Activated CD8-positive, alpha-beta memory T cell treated with anti-CD3 and anti-CD28 coated beads for 36 hours (primary cell): ENCODE measurements at regions not wholly inside any gene's neighbourhood (a gene's known extent, or its start where the extent isn't known, plus 50 kb on each side); places are given as distances from the start of the nearest gene placed in this dataset.
"Not testable (repeated sequence)": the region's sequence is repeated elsewhere in the genome, so short reads cannot be mapped to it uniquely, and the experiment has no call there.

Experiments used
- CTCF ChIA-PET: fragments of 350-600 bp; sonication (Branson Sonifier 250); formaldehyde crosslinking; loops from one replicate; lab custom pipeline; 2021; ENCODE audit warnings: antibody characterized with exemption; lab: Charles Lee
- POLR2A ChIA-PET: fragments of 350-600 bp; sonication (Branson Sonifier 250); formaldehyde crosslinking; loops from one replicate; lab custom pipeline; 2021; ENCODE audit warnings: antibody characterized with exemption; lab: Charles Lee

DNA sequence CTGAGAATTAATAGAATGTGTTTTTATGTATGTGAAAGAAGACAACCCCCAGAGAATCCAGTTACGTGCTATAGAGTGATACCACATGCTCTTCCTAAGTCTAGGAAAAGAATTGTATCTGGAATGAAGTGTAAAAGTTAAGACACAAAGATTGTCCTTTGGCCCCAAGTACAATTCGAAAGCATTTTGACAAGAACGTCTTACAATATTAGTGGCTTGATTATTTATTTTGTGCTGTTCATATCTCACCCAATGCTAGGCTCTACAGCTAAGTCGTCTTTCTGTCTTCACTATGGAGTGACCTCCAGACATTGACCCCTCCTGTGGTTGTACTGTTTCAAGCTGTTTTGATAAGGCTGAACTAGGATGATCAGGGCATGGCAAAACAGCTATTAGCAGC, 345.7 kb upstream of the C2CD4B start:
- POLR2A ChIA-PET: no interaction called here
- CTCF ChIA-PET: no interaction called here

DNA sequence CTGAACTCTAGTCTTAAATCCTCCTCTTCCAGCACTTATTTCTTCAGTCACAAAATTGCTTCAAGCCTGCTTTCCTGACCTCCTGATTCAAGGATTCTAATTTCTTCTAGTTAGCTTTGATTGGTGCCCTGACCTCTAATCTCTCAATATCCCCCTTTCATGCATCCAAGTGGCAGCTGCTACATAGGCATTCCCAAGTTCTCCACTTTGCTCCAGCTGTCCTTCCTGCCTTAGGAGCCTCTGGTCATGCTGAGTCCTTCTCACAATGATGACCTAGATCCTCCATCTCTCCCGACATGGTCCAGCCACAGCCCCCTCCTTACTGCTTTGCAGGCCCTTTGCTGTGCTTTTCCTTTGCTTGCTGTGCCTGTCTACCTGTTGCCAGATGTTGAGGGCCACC, 347.8 kb upstream of the C2CD4B start:
- POLR2A ChIA-PET: no interaction called here
- CTCF ChIA-PET: no interaction called here

- POLR2A ChIA-PET: no interaction called here
- CTCF ChIA-PET: no interaction called here
Observed at GRCh38 chr15:62513893-62514292, 348.8 kb upstream of the C2CD4B start.

- CTCF ChIA-PET: no interaction called here
- POLR2A ChIA-PET: no interaction called here
Observed at GRCh38 chr15:62515696-62516395, 350.8 kb upstream of the C2CD4B start.

DNA sequence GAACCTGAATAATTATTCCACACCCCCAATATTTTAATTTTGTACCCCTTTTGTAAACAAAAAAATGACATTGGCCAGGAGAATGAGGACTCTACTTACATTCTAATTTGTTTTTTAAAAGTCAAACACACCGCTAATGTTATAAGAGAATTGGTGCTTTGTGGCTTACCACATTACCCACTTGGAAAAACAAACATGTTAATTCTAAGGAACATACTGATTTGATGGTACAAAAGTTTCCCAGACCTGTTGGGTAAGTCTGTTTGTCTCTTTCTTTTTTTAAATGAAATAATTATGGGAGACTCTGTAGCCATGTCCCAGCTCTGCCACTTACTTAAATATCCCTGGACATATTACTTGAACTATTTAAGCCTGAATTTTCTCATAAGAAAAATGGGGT, 352.5 kb upstream of the C2CD4B start:
- POLR2A ChIA-PET: no interaction called here
- CTCF ChIA-PET: no interaction called here

- POLR2A ChIA-PET, CTCF ChIA-PET: not testable (repeated sequence)
Observed at GRCh38 chr15:62518666-62519065, 353.6 kb upstream of the C2CD4B start.

GRCh38 chr15:62519900-62520299, 354.8 kb upstream of the C2CD4B start:
- ChIA-PET POLR2A (no interaction called here), CTCF (no interaction called here)

DNA sequence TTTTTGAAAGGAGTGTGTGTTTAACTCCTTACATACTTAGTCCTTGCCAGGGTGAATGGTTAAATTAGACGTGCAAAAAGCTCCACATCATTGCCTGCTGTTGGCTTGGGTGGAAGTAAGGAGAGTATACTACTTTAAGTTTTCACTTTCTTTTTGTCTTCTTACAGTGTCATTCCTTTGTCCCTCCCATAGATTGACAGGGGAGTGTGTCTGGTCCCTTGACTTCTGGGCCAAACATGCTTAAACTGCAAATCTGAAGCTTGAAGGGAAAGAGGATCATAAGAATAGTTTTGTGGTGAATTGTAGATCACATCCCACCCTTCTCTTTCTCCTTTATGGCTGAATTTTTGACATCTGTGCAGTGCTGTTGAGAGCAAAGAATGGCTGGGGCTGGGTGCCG, 355.8 kb upstream of the C2CD4B start:
- ChIA-PET POLR2A (no interaction called here), CTCF (no interaction called here)

DNA sequence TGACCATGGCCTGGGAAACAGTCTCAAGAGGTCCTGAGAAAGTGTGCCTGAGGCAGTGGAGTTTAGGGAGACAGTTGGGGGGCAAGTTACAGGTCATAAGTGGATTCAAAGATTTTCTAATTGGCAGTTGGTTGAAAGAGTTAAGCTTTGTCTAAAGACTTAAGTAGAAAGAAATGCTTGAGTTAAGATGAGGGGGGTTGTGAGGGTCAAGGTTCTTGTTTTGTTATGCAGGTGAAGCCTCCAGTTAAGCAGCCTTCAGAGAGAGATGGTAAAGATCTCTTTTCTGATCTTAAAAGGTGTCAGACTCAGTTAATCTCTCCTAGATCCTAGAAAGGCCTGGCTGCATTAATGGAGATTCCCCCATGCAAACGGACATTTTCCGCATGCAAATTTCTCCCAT, 356.3 kb upstream of the C2CD4B start:
- ChIA-PET POLR2A (no interaction called here), CTCF (no interaction called here)

GRCh38 chr15:62524848-62525247, 359.8 kb upstream of the C2CD4B start:
- POLR2A ChIA-PET: no interaction called here
- CTCF ChIA-PET: no interaction called here

- POLR2A ChIA-PET: no interaction called here
- CTCF ChIA-PET: no interaction called here
Observed at GRCh38 chr15:62527387-62527786, 362.3 kb upstream of the C2CD4B start.

GRCh38 chr15:62528505-62528904, 363.4 kb upstream of the C2CD4B start:
- CTCF ChIA-PET: no interaction called here
- POLR2A ChIA-PET: no interaction called here

GRCh38 chr15:62532367-62532766, 367.3 kb upstream of the C2CD4B start:
- POLR2A ChIA-PET: no interaction called here
- CTCF ChIA-PET: no interaction called here

GRCh38 chr15:62533687-62534086, 368.6 kb upstream of the C2CD4B start:
- ChIA-PET CTCF (interaction anchor here (0.7 kb wide), 1 partner anchor 174 kb away, joined by 3 read pairs; no protein-coding TSS in a partner anchor), POLR2A (no interaction called here)

DNA sequence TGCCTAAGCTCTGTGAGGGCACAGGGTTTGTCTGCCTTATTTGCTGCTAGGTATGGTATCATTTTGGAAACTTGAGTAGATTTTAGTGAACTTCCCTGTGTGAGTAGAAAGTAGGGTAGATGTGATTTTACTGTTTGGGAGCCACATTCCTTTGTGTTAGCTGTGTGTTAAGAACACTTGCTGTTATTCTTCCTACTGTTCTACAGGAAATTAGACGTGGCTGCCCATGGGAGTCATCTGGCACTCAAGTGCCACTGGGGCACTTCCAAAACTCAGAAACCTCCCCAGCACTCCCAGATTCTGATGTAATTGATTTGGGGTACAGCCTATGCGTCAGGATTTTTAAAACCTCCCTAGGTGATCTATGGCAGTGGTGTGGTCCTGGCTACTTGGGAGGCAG, 369.9 kb upstream of the C2CD4B start:
- ChIA-PET CTCF (no interaction called here), POLR2A (no interaction called here)

DNA sequence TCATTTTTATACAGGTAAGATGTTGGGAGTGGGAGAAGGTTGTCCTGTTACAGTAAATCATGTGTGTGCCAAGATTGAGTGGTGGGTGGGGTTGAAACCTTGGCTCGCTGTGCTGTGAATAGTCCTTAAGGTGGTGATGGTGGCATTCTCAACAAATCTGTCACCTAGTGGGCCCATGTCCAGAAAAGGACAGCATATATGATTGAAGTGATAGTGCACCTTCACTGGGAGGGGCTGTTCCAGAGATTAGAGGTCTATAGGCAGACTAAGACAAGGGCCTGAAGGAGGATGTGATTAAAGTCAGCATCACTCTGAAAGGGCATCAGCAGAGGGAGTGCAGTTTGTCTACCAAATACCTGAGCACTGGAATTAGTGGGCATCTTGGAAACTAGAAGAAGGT, 374.2 kb upstream of the C2CD4B start:
- POLR2A ChIA-PET: no interaction called here
- CTCF ChIA-PET: no interaction called here

DNA sequence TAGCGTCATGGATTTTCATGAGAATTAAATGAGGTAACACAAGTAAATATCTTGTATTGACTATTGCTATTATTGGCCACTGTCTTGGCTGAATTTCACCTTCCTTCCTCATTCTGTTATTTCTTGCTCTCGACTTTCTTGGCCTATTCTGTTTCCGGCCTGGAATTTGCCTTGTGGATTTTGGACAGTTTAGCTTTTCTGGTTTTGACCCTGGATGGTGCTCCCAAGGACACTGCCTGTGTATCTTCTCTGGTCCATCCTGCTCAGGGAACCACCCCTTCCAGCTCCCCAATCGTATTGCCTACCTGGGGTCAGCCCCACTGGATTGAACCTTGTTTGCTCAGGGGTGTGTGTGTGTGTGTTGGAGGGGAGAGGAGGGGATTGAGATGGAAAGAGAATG, 376.2 kb upstream of the C2CD4B start:
- ChIA-PET CTCF (no interaction called here), POLR2A (no interaction called here)

DNA sequence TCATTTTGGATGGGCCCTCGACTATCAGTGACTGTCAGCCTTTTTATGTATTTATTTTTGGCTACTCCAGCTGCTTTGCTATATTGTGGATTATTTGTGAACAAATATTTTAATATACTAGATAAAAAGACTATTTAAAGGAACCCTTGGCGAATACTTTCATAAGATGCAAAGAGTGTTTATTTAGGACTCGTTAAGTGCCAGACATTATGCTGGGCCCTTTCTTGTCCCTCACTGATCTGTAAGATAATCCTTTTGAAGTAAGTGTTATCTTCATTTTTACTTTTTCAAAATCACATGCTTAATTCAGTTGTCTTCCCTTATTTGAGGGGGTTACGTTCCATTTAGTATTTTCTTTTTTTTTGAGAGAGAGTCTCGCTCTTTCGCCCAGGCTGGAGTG, 376.8 kb upstream of the C2CD4B start:
- ChIA-PET CTCF (no interaction called here), POLR2A (no interaction called here)

GRCh38 chr15:62544446-62544845, 379.4 kb upstream of the C2CD4B start:
- POLR2A ChIA-PET: no interaction called here
- CTCF ChIA-PET: no interaction called here

- ChIA-PET POLR2A (no interaction called here), CTCF (no interaction called here)
Observed at GRCh38 chr15:62545467-62546227, 380.6 kb upstream of the C2CD4B start.

DNA sequence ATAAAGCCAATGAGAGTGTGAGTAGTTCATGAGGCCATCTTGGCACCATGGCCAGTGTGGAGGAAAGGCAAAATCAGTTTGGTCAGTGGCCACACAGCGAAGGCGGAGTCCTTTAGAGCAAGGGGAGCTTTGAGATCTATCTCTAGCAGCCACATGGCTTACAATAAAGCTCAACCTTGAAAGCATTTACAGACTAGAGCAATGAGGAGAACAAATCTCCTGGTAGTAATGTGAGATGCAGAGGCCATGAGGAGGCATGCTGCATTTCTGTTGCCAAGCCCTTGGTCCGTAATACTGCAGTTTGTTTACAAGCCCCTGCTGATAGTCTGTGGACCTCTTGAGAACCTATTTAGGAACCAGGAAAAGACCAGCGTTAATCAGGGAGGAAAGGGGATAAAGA, 381.5 kb upstream of the C2CD4B start:
- ChIA-PET CTCF (no interaction called here), POLR2A (interaction anchor here (0.6 kb wide), 1 partner anchor 58 kb away, joined by 4 read pairs; no protein-coding TSS in a partner anchor)
